ENCODE measurements at regions not wholly inside any gene's neighbourhood (a gene's known extent, or its start where the extent isn't known, plus 50 kb on each side); places are given as distances from the start of the nearest gene placed in this dataset.

DNA sequence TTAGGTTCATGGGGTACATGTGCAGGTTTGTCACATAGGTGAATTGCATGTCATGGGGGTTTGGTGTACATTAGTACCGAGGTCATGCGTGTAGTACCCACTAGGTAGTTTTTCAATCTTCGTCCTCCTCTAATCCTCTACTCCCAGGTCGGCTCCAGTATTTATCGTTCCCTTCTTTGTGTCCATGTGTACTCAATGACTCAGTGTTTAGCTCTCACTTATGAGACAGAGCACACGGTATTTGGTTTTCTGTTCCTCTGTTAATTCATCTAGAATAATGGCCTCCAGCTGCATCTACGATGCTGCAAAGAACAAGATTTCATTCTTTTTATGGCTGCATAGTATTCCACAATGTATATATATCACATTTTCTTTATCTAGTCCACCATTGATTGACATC is 850.9 kb upstream of the MDGA2 start:
- TF ChIP-seq, protein P1, sequence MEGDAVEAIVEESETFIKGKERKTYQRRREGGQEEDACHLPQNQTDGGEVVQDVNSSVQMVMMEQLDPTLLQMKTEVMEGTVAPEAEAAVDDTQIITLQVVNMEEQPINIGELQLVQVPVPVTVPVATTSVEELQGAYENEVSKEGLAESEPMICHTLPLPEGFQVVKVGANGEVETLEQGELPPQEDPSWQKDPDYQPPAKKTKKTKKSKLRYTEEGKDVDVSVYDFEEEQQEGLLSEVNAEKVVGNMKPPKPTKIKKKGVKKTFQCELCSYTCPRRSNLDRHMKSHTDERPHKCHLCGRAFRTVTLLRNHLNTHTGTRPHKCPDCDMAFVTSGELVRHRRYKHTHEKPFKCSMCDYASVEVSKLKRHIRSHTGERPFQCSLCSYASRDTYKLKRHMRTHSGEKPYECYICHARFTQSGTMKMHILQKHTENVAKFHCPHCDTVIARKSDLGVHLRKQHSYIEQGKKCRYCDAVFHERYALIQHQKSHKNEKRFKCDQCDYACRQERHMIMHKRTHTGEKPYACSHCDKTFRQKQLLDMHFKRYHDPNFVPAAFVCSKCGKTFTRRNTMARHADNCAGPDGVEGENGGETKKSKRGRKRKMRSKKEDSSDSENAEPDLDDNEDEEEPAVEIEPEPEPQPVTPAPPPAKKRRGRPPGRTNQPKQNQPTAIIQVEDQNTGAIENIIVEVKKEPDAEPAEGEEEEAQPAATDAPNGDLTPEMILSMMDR (IDR thresholded peaks at IDR 0.05; ENCODE audit: insufficient read depth, low read depth, low read length, missing control alignments) = no peak
- no peak overlapping the region for H3K4me3 ChIP-seq (ENCODE audit: low read length)
- DNase-seq (ENCODE audit: low read depth) = no peak

- H3K4me3 ChIP-seq (ENCODE audit: low read length) = no peak overlapping the region
- peak; percentile 69 for DNase-seq (ENCODE audit: low read depth)
- TF ChIP-seq, protein P1 (IDR thresholded peaks at IDR 0.05; ENCODE audit: insufficient read depth, low read depth, low read length, missing control alignments) = no peak
These were observed 829.5 kb upstream of the MDGA2 start for GRCh38 chr14:48504921-48505320.

DNA sequence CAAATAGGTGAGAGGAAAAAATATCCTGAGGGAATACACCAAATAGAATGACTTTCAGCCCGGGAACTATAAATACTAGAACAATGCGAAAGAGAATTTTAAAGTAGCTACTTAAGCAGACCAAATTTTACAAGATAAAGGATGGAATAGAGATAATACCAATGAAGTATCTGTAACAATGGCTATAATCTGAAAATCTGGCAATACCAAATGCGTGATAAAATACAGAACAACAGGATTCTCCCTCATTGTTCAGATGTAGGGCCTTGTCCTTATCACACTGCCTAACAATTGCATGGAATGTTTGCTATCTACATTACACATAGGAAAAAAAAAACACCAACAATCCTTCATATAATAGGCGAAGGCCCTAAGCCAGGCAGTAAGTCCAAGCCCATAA is 815.4 kb upstream of the MDGA2 start:
- no peak for DNase-seq (ENCODE audit: low read depth)
- TF ChIP-seq, protein P1 (IDR thresholded peaks at IDR 0.05; ENCODE audit: insufficient read depth, low read depth, low read length, missing control alignments) = no peak
- H3K4me3 ChIP-seq (ENCODE audit: low read length) = no peak overlapping the region

GRCh38 chr14:48473944-48474343 is 798.5 kb upstream of the MDGA2 start:
- H3K4me3 ChIP-seq (ENCODE audit: low read length) = no peak overlapping the region
- TF ChIP-seq, protein P1 (IDR thresholded peaks at IDR 0.05; ENCODE audit: insufficient read depth, low read depth, low read length, missing control alignments) = no peak
- no peak for DNase-seq (ENCODE audit: low read depth)

GRCh38 chr14:48456051-48456450 is 780.6 kb upstream of the MDGA2 start:
- TF ChIP-seq, protein P1 (IDR thresholded peaks at IDR 0.05; ENCODE audit: insufficient read depth, low read depth, low read length, missing control alignments) = no peak
- no peak overlapping the region for H3K4me3 ChIP-seq (ENCODE audit: low read length)

GRCh38 chr14:48454887-48455286 is 779.5 kb upstream of the MDGA2 start:
- no peak for DNase-seq (ENCODE audit: low read depth)

More at GRCh38 chr14:48456051-48456450, 780.6 kb upstream of the MDGA2 start:
- DNase-seq (ENCODE audit: low read depth) = no peak

More at GRCh38 chr14:48454887-48455286, 779.5 kb upstream of the MDGA2 start:
- H3K4me3 ChIP-seq (ENCODE audit: low read length) = no peak overlapping the region
- TF ChIP-seq, protein P1 (IDR thresholded peaks at IDR 0.05; ENCODE audit: insufficient read depth, low read depth, low read length, missing control alignments) = no peak

Data from epithelial cell of esophagus (primary cell).